ENCODE measurements at regions not wholly inside any gene's neighbourhood (a gene's known extent, or its start where the extent isn't known, plus 50 kb on each side); places are given as distances from the start of the nearest gene placed in this dataset.
A peak's percentile ranks its signal among the peaks of the same experiment; 100 is the strongest.
"Not testable (repeated sequence)": the region's sequence is repeated elsewhere in the genome, so short reads cannot be mapped to it uniquely, and the experiment has no call there.

GRCh38 chr12:16785524-16785923, 179.6 kb upstream of the LMO3 start:
- in situ Hi-C loops (cut with HindIII; ENCODE audit: low pct_unique_long_range_greater_than_20kb, low sequenced_read_pairs), result no loop called here

GRCh38 chr12:16769129-16769528, 163.2 kb upstream of the LMO3 start:
- in situ Hi-C loops (cut with HindIII; ENCODE audit: low pct_unique_long_range_greater_than_20kb, low sequenced_read_pairs); DNase-seq (ENCODE audit: low read depth, low spot score): not testable (repeated sequence)

More at GRCh38 chr12:16785524-16785923, 179.6 kb upstream of the LMO3 start:
- DNase-seq (ENCODE audit: low read depth, low spot score), result no peak

- in situ Hi-C loops (cut with HindIII; ENCODE audit: low pct_unique_long_range_greater_than_20kb, low sequenced_read_pairs), result no loop called here
- DNase-seq (ENCODE audit: low read depth, low spot score), result no peak
Measured at GRCh38 chr12:16766736-16767135, 160.8 kb upstream of the LMO3 start.

GRCh38 chr12:16763901-16764300, 157.9 kb upstream of the LMO3 start:
- in situ Hi-C loops (cut with HindIII; ENCODE audit: low pct_unique_long_range_greater_than_20kb, low sequenced_read_pairs), result no loop called here
- DNase-seq (ENCODE audit: low read depth, low spot score), result no peak

GRCh38 chr12:16756833-16757555, 151.0 kb upstream of the LMO3 start:
- DNase-seq (ENCODE audit: low read depth, low spot score), result no peak
- in situ Hi-C loops (cut with HindIII; ENCODE audit: low pct_unique_long_range_greater_than_20kb, low sequenced_read_pairs), result no loop called here

- no peak for DNase-seq (ENCODE audit: low read depth, low spot score)
- in situ Hi-C loops (cut with HindIII; ENCODE audit: low pct_unique_long_range_greater_than_20kb, low sequenced_read_pairs), result no loop called here
Measured at GRCh38 chr12:16730772-16731171, 124.8 kb upstream of the LMO3 start.

GRCh38 chr12:16726879-16727278, 120.9 kb upstream of the LMO3 start:
- in situ Hi-C loops (cut with HindIII; ENCODE audit: low pct_unique_long_range_greater_than_20kb, low sequenced_read_pairs), result no loop called here
- peak; percentile 90 for DNase-seq (ENCODE audit: low read depth, low spot score)

GRCh38 chr12:16719713-16720416, 113.9 kb upstream of the LMO3 start:
- in situ Hi-C loops (cut with HindIII; ENCODE audit: low pct_unique_long_range_greater_than_20kb, low sequenced_read_pairs), result no loop called here
- no peak for DNase-seq (ENCODE audit: low read depth, low spot score)

GRCh38 chr12:16716928-16717327, 111.0 kb upstream of the LMO3 start:
- in situ Hi-C loops (cut with HindIII; ENCODE audit: low pct_unique_long_range_greater_than_20kb, low sequenced_read_pairs), result no loop called here
- no peak for DNase-seq (ENCODE audit: low read depth, low spot score)

- in situ Hi-C loops (cut with HindIII; ENCODE audit: low pct_unique_long_range_greater_than_20kb, low sequenced_read_pairs), result no loop called here
- DNase-seq (ENCODE audit: low read depth, low spot score), result no peak
Measured at GRCh38 chr12:16692099-16692498, 86.1 kb upstream of the LMO3 start.

GRCh38 chr12:16691624-16692023, 85.7 kb upstream of the LMO3 start:
- in situ Hi-C loops (cut with HindIII; ENCODE audit: low pct_unique_long_range_greater_than_20kb, low sequenced_read_pairs), result no loop called here
- DNase-seq (ENCODE audit: low read depth, low spot score), result no peak

GRCh38 chr12:16688200-16688599, 82.2 kb upstream of the LMO3 start:
- no peak for DNase-seq (ENCODE audit: low read depth, low spot score)
- in situ Hi-C loops (cut with HindIII; ENCODE audit: low pct_unique_long_range_greater_than_20kb, low sequenced_read_pairs), result no loop called here

GRCh38 chr12:16685107-16685506, 79.1 kb upstream of the LMO3 start:
- peak; percentile 5 for DNase-seq (ENCODE audit: low read depth, low spot score)
- in situ Hi-C loops (cut with HindIII; ENCODE audit: low pct_unique_long_range_greater_than_20kb, low sequenced_read_pairs), result no loop called here

- no peak for DNase-seq (ENCODE audit: low read depth, low spot score)
Measured at GRCh38 chr12:16681196-16681595, 75.2 kb upstream of the LMO3 start.

GRCh38 chr12:16675438-16675837, 69.5 kb upstream of the LMO3 start:
- no peak for DNase-seq (ENCODE audit: low read depth, low spot score)
- in situ Hi-C loops (cut with HindIII; ENCODE audit: low pct_unique_long_range_greater_than_20kb, low sequenced_read_pairs), result no loop called here

More at GRCh38 chr12:16681196-16681595, 75.2 kb upstream of the LMO3 start:
- in situ Hi-C loops (cut with HindIII; ENCODE audit: low pct_unique_long_range_greater_than_20kb, low sequenced_read_pairs), result no loop called here

GRCh38 chr12:16674885-16675284, 68.9 kb upstream of the LMO3 start:
- in situ Hi-C loops (cut with HindIII; ENCODE audit: low pct_unique_long_range_greater_than_20kb, low sequenced_read_pairs), result no loop called here
- DNase-seq (ENCODE audit: low read depth, low spot score), result no peak

- in situ Hi-C loops (cut with HindIII; ENCODE audit: low pct_unique_long_range_greater_than_20kb, low sequenced_read_pairs), result no loop called here
- no peak for DNase-seq (ENCODE audit: low read depth, low spot score)
Measured at GRCh38 chr12:16670456-16671050, 64.6 kb upstream of the LMO3 start.

- in situ Hi-C loops (cut with HindIII; ENCODE audit: low pct_unique_long_range_greater_than_20kb, low sequenced_read_pairs), result no loop called here
- no peak for DNase-seq (ENCODE audit: low read depth, low spot score)
Measured at GRCh38 chr12:16669756-16670155, 63.8 kb upstream of the LMO3 start.

- in situ Hi-C loops (cut with HindIII; ENCODE audit: low pct_unique_long_range_greater_than_20kb, low sequenced_read_pairs), result no loop called here
- no peak for DNase-seq (ENCODE audit: low read depth, low spot score)
Measured at GRCh38 chr12:16668198-16668597, 62.2 kb upstream of the LMO3 start.

All from SK-MEL-5 (cell line).